Mesenteric fat pad (tissue), 1 donor: ENCODE measurements at regions not wholly inside any gene's neighbourhood (a gene's known extent, or its start where the extent isn't known, plus 50 kb on each side); places are given as distances from the start of the nearest gene placed in this dataset.

Experiments
- DNase-seq: peaks from one replicate; pipeline ENCODE4 v3.0.0-alpha.2; 2020; ENCODE audit warnings: low spot score
- donor health status: DM: yes; HTN: yes; CAD: no.

- DNase-seq = no peak
Measured at GRCh38 chr15:69624155-69624520, 171.5 kb downstream of the RPLP1 start.

- DNase-seq = no peak
Measured at GRCh38 chr15:69624816-69625215, 172.2 kb downstream of the RPLP1 start.

- no peak for DNase-seq
Measured at GRCh38 chr15:69625328-69625727, 172.7 kb downstream of the RPLP1 start.

GRCh38 chr15:69626095-69627066, 173.8 kb downstream of the RPLP1 start:
- peak; percentile 53 for DNase-seq

GRCh38 chr15:69627548-69628158, 175.0 kb downstream of the RPLP1 start:
- DNase-seq = peak; percentile 65

- DNase-seq = peak; percentile 59
Measured at GRCh38 chr15:69628256-69629093, 175.9 kb downstream of the RPLP1 start.

GRCh38 chr15:69629631-69630161, 177.1 kb downstream of the RPLP1 start:
- DNase-seq = peak; percentile 64

GRCh38 chr15:69631005-69631404, 178.4 kb downstream of the RPLP1 start:
- peak; percentile 69 for DNase-seq

GRCh38 chr15:69631978-69632377, 179.4 kb downstream of the RPLP1 start:
- DNase-seq = no peak

GRCh38 chr15:69634860-69635259, 182.2 kb downstream of the RPLP1 start:
- DNase-seq = no peak

- peak; percentile 39 for DNase-seq
Measured at GRCh38 chr15:69636169-69636915, 183.7 kb downstream of the RPLP1 start.

GRCh38 chr15:69637818-69638217, 185.2 kb downstream of the RPLP1 start:
- DNase-seq = no peak

- DNase-seq = no peak
Measured at GRCh38 chr15:69643476-69643875, 190.9 kb downstream of the RPLP1 start.

- no peak for DNase-seq
Measured at GRCh38 chr15:69643971-69644370, 191.4 kb downstream of the RPLP1 start.

GRCh38 chr15:69644876-69645275, 192.3 kb downstream of the RPLP1 start:
- no peak for DNase-seq

- DNase-seq = no peak
Measured at GRCh38 chr15:69647142-69647513, 194.5 kb downstream of the RPLP1 start.

- peak; percentile 41 for DNase-seq
Measured at GRCh38 chr15:69648212-69648611, 195.6 kb downstream of the RPLP1 start.

GRCh38 chr15:69648775-69649735, 196.4 kb downstream of the RPLP1 start:
- peak; percentile 39 for DNase-seq

- DNase-seq = no peak
Measured at GRCh38 chr15:69652293-69652692, 199.7 kb downstream of the RPLP1 start.
